ENCODE measurements at regions not wholly inside any gene's neighbourhood (a gene's known extent, or its start where the extent isn't known, plus 50 kb on each side); places are given as distances from the start of the nearest gene placed in this dataset.

DNA sequence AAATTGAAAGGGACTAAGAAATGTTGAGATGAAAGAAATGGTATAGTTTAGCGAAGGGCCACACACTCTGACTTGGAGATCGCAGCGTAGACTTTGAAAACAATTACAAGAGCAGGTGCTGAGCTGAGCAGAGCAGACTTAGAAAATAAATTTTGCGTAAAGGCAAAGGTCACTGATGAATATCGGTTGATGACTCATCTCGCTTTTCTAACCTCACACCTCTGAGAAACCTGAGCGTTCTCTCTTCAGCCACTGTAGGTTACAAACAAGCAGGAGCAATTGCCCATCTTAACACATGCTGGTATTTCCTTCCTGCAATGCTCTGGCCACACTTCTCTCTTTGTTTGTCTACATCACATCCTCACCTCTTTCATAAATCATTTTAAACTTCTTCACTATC, 190.6 kb upstream of the C9orf72 start:
- intact Hi-C loops (cut with DNase I; ENCODE audit: low total_unique reads), result no loop called here
- no peaks in the 10 kb centered on the region for H3K36me3 ChIP-seq (ENCODE audit: low read depth, missing control alignments)
- 89 to 95% methylated on average over 7 of the region's 7 CpGs for WGBS, 2 donors

DNA sequence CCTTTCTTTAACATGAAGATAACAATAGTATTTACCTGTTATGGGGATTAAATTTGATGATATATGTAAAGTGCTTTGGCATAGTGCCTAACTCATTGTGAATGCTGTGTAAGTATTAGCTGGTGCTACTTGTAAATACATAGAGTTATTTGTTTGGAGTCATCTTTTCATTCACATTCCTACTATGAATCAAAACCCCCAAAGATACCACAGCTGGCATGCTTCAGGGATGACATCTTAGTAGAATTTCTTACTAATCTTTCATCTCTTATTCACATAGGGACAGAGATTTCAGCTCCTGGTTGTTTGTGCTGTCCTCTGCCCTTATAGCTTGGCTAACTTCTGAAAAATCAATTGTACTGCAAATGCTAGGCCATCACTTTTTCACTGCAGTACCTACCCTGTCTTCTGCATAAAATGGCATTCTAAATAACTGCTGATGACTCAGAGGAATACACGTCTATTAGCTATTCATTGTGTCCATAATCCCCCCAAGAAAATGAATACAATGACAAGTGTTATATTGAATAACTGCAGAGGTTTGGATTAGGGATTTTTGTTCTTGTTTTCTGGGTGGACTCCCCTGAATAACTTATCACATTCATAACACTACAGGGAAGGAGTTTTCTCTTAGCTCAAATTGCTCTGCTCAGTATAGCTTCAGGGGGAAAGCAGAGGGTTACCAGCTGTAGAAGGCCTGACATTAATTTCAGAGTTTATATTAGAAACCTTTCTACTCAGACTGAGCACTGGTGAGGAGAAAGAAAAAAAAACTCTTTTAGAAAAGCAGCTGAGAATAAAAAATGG, 192.2 kb upstream of the C9orf72 start:
- WGBS, 2 donors, result 70 to 83% methylated on average over 1 of the region's 1 CpG
- no peak for TF ChIP-seq POLR2A (IDR thresholded peaks at IDR 0.05)
- TF ChIP-seq, protein P1, sequence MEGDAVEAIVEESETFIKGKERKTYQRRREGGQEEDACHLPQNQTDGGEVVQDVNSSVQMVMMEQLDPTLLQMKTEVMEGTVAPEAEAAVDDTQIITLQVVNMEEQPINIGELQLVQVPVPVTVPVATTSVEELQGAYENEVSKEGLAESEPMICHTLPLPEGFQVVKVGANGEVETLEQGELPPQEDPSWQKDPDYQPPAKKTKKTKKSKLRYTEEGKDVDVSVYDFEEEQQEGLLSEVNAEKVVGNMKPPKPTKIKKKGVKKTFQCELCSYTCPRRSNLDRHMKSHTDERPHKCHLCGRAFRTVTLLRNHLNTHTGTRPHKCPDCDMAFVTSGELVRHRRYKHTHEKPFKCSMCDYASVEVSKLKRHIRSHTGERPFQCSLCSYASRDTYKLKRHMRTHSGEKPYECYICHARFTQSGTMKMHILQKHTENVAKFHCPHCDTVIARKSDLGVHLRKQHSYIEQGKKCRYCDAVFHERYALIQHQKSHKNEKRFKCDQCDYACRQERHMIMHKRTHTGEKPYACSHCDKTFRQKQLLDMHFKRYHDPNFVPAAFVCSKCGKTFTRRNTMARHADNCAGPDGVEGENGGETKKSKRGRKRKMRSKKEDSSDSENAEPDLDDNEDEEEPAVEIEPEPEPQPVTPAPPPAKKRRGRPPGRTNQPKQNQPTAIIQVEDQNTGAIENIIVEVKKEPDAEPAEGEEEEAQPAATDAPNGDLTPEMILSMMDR (IDR thresholded peaks at IDR 0.05), result no peak
- Histone ChIP-seq H3K27me3 (no peaks in the 10 kb centered on the region), H3K9me3 (no peaks in the 10 kb centered on the region), H3K36me3 (ENCODE audit: low read depth, missing control alignments) (no peaks in the 10 kb centered on the region), H3K27ac (no peak overlapping the region), H3K4me3 (no peak overlapping the region), H3K4me1 (no peaks in the 10 kb centered on the region)
- DNase-seq, result no peak
- intact Hi-C loops (cut with DNase I; ENCODE audit: low total_unique reads), result no loop called here

More for the DNA sequence above, 190.6 kb upstream of the C9orf72 start:
- no peak overlapping the region for H3K27ac ChIP-seq
- H3K9me3 ChIP-seq, result no peaks in the 10 kb centered on the region
- H3K27me3 ChIP-seq, result no peaks in the 10 kb centered on the region
- no peak overlapping the region for H3K4me3 ChIP-seq
- DNase-seq, result no peak
- no peaks in the 10 kb centered on the region for H3K4me1 ChIP-seq
- TF ChIP-seq, protein P1 (IDR thresholded peaks at IDR 0.05), result no peak
- no peak for TF ChIP-seq POLR2A (IDR thresholded peaks at IDR 0.05)

DNA sequence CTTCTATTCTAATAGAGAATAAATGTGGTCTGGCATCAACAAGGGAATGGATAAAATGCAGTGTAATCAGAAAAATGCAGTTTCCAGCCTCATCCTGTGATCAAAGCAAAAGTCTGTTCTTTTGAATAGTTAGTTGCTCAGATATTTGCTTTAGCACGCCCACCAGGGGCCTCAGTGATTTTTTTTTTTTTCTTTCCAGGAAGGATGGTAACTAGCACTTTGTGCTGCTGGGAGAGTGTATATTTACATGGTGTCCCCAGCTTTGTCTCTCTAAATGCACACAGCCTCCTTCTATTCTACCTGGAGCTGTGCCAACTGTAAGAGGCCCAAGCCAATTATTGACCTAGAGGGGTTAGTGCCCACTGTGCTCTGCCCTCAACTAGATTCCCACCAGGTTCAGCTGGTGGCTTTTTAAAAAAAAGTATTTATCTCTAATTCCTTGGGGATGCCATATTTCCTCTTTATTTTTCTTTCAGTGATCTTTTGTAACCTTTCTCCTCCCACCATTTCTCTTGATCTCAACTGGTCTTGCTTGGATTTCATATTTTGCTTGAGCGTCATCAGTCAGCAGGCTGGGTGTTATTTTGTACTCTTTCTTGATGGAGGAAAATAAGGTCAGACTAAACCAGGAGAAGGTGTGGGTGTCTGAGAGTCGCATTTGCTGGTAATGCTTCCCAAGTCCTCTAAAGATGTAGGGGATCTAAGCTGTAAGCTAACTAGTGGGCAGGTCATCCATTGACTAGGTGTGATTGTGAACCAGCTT, 193.0 kb upstream of the C9orf72 start:
- Histone ChIP-seq H3K27me3 (no peaks in the 10 kb centered on the region), H3K4me3 (no peak overlapping the region), H3K9me3 (no peaks in the 10 kb centered on the region), H3K27ac (no peak overlapping the region), H3K4me1 (no peaks in the 10 kb centered on the region), H3K36me3 (ENCODE audit: low read depth, missing control alignments) (no peaks in the 10 kb centered on the region)
- DNase-seq, result no peak
- WGBS, 2 donors, result 54 to 70% methylated on average over 3 of the region's 3 CpGs
- intact Hi-C loops (cut with DNase I; ENCODE audit: low total_unique reads), result no loop called here
- no peak for TF ChIP-seq POLR2A (IDR thresholded peaks at IDR 0.05)
- TF ChIP-seq, protein P1 (IDR thresholded peaks at IDR 0.05), result no peak

DNA sequence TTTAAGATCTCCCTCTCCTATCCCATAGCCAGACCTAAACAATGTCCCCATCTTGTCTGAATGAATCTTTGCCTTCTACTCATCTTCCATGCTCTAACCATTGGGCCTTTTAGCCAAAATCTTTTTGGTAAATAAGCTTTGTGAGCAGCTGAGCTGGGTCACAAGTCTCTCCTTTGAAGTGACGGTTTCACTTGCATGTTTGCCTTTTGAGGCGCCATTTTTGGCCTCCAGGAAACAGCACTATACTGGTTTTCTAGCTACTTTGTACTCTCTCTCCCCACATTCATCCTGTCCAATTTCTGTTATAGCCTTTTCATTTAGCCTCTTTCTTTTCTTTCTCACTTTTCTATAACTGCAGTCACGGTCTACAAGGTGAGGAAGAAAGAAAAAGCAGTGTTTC, 195.5 kb upstream of the C9orf72 start:
- WGBS, 2 donors, result 86 to 87% methylated on average over 3 of the region's 3 CpGs
- Histone ChIP-seq H3K4me1 (no peaks in the 10 kb centered on the region), H3K4me3 (no peak overlapping the region), H3K9me3 (no peaks in the 10 kb centered on the region), H3K36me3 (ENCODE audit: low read depth, missing control alignments) (no peaks in the 10 kb centered on the region), H3K27ac (no peak overlapping the region), H3K27me3 (no peaks in the 10 kb centered on the region)
- intact Hi-C loops (cut with DNase I; ENCODE audit: low total_unique reads), result no loop called here
- no peak for TF ChIP-seq POLR2A (IDR thresholded peaks at IDR 0.05)
- TF ChIP-seq, protein P1 (IDR thresholded peaks at IDR 0.05), result no peak
- DNase-seq, result no peak

Data from testis (tissue), 2 donors.